ENCODE measurements at regions not wholly inside any gene's neighbourhood (a gene's known extent, or its start where the extent isn't known, plus 50 kb on each side); places are given as distances from the start of the nearest gene placed in this dataset.

- TF ChIP-seq CTCF (conservative IDR thresholded peaks at IDR 0.05; ENCODE audit: low read length), result no peak
- TF ChIP-seq EZH2phosphoT487 (IDR thresholded peaks at IDR 0.05; ENCODE audit: borderline replicate concordance, low read depth, low read length), result no peak
These were observed 344.3 kb upstream of the CLINT1 start for GRCh38 chr5:158203261-158203660.
